H1 (cell line): ENCODE measurements at regions not wholly inside any gene's neighbourhood (a gene's known extent, or its start where the extent isn't known, plus 50 kb on each side); places are given as distances from the start of the nearest gene placed in this dataset.

Experiments
- CTCF ChIA-PET: fragments of 300-600 bp; sonication (Branson Sonifier 250); formaldehyde crosslinking; loops from one replicate; lab custom pipeline; 2021; ENCODE audit not compliant: partially characterized antibody; lab: Charles Lee
- POLR2A ChIA-PET: fragments of 300-600 bp; sonication (Branson Sonifier 250); formaldehyde crosslinking; loops from one replicate; lab custom pipeline; 2021; ENCODE audit warnings: inconsistent platforms; ENCODE audit not compliant: partially characterized antibody; lab: Charles Lee
- DNase-seq, 2 experiments: peaks; one replicate each; pipeline versions ENCODE4 v3.0.0 to v3.0.0-alpha.2; 2010 to 2022; ENCODE audit warnings: low spot score in 2 of 2, low read depth in 1 of 2, mixed read lengths in 1 of 2
- FAIRE-seq: peaks from 2 replicates; lab custom pipeline; 2011; peaks lifted over from hg19 to GRCh38; lab: Jason Lieb, UNC
- H2AFZ ChIP-seq: 2 replicates; pipeline ENCODE4 v1.8.1; 2012; ENCODE audit warnings: low read length, inconsistent platforms
- H2AK5ac ChIP-seq: 2 replicates; pipeline ENCODE4 v1.6.1; 2013; ENCODE audit warnings: low read depth, low read length
- H2BK120ac ChIP-seq: replicated peaks from 2 replicates; pipeline ENCODE3; 2013; ENCODE audit warnings: low read depth, low read length, inconsistent platforms
- H2BK12ac ChIP-seq: 2 replicates; pipeline ENCODE4 v1.6.1; 2013; ENCODE audit warnings: low read depth, low read length
- H2BK15ac ChIP-seq: 2 replicates; pipeline ENCODE4 v1.6.1; 2013; ENCODE audit warnings: low read length
- H2BK20ac ChIP-seq: 2 replicates; pipeline ENCODE4 v1.6.1; 2013; ENCODE audit warnings: low read length
- H2BK5ac ChIP-seq: 2 replicates; pipeline ENCODE4 v1.6.1; 2013; ENCODE audit warnings: low read depth, low read length
- H3K14ac ChIP-seq: 2 replicates; pipeline ENCODE4 v1.6.1; 2013; ENCODE audit warnings: inconsistent platforms; ENCODE audit not compliant: insufficient read length
- H3K18ac ChIP-seq: 2 replicates; pipeline ENCODE4 v1.6.1; 2013; ENCODE audit warnings: low read length; ENCODE audit errors: extremely low read depth
- H3K23ac ChIP-seq: 2 replicates; pipeline ENCODE4 v1.6.1; 2013; ENCODE audit warnings: inconsistent platforms; ENCODE audit not compliant: insufficient read length
- H3K23me2 ChIP-seq: 2 replicates; pipeline ENCODE4 v1.6.1; 2013; ENCODE audit warnings: low read depth, low read length
- H3K27ac ChIP-seq: 2 replicates; pipeline ENCODE4 v1.6.1; 2011; ENCODE audit warnings: low read depth, low read length, inconsistent platforms
- H3K27me3 ChIP-seq, 4 experiments: replicated peaks in 1 of 4; 1 replicate in 1 of 4; 2 replicates in 3 of 4; pipeline versions ENCODE4 v1.6.1 to v1.8.1; 2011 to 2013; ENCODE audit warnings: low read length in 3 of 4, mild to moderate bottlenecking in 3 of 4, inconsistent platforms in 2 of 4, mixed read lengths in 2 of 4, moderate library complexity in 1 of 4; ENCODE audit not compliant: control insufficient read depth in 3 of 4, insufficient read depth in 3 of 4; ENCODE audit errors: extremely low read depth in 1 of 4
- H3K36me3 ChIP-seq, 4 experiments: 2 replicates each; pipeline versions ENCODE4 v1.6.1 to v1.8.1; 2011 to 2013; ENCODE audit warnings: mild to moderate bottlenecking in 4 of 4, low read length in 3 of 4, moderate library complexity in 2 of 4, control low read depth in 1 of 4, inconsistent platforms in 1 of 4; ENCODE audit not compliant: insufficient read depth in 4 of 4, control insufficient read depth in 2 of 4
- H3K4ac ChIP-seq: replicated peaks from 2 replicates; pipeline ENCODE3; 2013; ENCODE audit warnings: low read length, low read depth, mixed read lengths, inconsistent platforms; ENCODE audit not compliant: insufficient read length
- H3K4me1 ChIP-seq, 4 experiments: replicated peaks in 1 of 4; 1 replicate in 1 of 4; 2 replicates in 3 of 4; pipeline versions ENCODE4 v1.6.1 to v1.8.1; 2011 to 2013; ENCODE audit warnings: low read length in 3 of 4, inconsistent platforms in 2 of 4, mixed read lengths in 1 of 4; ENCODE audit not compliant: insufficient read depth in 4 of 4, control insufficient read depth in 3 of 4
- H3K4me2 ChIP-seq, 2 experiments: 2 replicates each; pipeline versions ENCODE4 v1.6.1 to v1.8.1; 2011 to 2013; ENCODE audit warnings: low read depth in 2 of 2, low read length in 2 of 2, control low read depth in 1 of 2, inconsistent platforms in 1 of 2, mild to moderate bottlenecking in 1 of 2; ENCODE audit not compliant: insufficient read depth in 1 of 2
- H3K4me3 ChIP-seq, 4 experiments: fragments of 200-600, 300-600 bp in 1 of 4; sonication (generic), shearing (Covaris generic), sonication (Bioruptor Twin) in 1 of 4; 2 replicates each; pipeline versions ENCODE4 v1.5.1 to v1.8.1; 2011 to 2016; ENCODE audit warnings: low read length in 4 of 4, low read depth in 3 of 4, control low read depth in 2 of 4, inconsistent platforms in 2 of 4, mild to moderate bottlenecking in 2 of 4, mixed read lengths in 1 of 4, moderate library complexity in 1 of 4; ENCODE audit not compliant: insufficient read depth in 2 of 4; ENCODE audit errors: extremely low read depth in 1 of 4
- H3K56ac ChIP-seq: replicated peaks from 2 replicates; pipeline ENCODE3; 2013; ENCODE audit warnings: low read depth, mild to moderate bottlenecking, mixed read lengths, low read length, inconsistent platforms; ENCODE audit not compliant: insufficient read length
- H3K79me1 ChIP-seq: 2 replicates; pipeline ENCODE4 v1.6.1; 2013; ENCODE audit warnings: low read depth, low read length, control low read depth
- H3K79me2 ChIP-seq, 2 experiments: 2 replicates each; pipeline versions ENCODE4 v1.6.1 to v1.8.1; 2012 to 2013; ENCODE audit warnings: low read length in 2 of 2, mild to moderate bottlenecking in 2 of 2, inconsistent platforms in 1 of 2; ENCODE audit not compliant: insufficient read depth in 2 of 2, control insufficient read depth in 1 of 2
- H3K9ac ChIP-seq, 4 experiments: replicated peaks in 1 of 4; 1 replicate in 1 of 4; 2 replicates in 3 of 4; pipeline versions ENCODE4 v1.6.1 to v1.8.1; 2011 to 2013; ENCODE audit warnings: low read depth in 3 of 4, low read length in 3 of 4, control low read depth in 2 of 4, mild to moderate bottlenecking in 2 of 4, moderate library complexity in 2 of 4, inconsistent platforms in 1 of 4; ENCODE audit errors: extremely low read depth in 1 of 4
- H3K9me3 ChIP-seq, 2 experiments: 2 replicates each; pipeline versions ENCODE4 v1.6.1 to v1.8.1; 2012 to 2013; ENCODE audit warnings: mild to moderate bottlenecking in 2 of 2, moderate library complexity in 2 of 2, control low read depth in 1 of 2, inconsistent platforms in 1 of 2, low read depth in 1 of 2, low read length in 1 of 2, mixed read lengths in 1 of 2; ENCODE audit not compliant: insufficient read depth in 2 of 2
- H4K20me1 ChIP-seq, 2 experiments: replicated peaks in 1 of 2; 2 replicates each; pipeline versions ENCODE3 to v1.8.1; 2011 to 2013; ENCODE audit warnings: inconsistent platforms in 2 of 2, low read length in 2 of 2, mild to moderate bottlenecking in 1 of 2; ENCODE audit not compliant: insufficient read depth in 2 of 2, control insufficient read depth in 1 of 2
- H4K5ac ChIP-seq: 2 replicates; pipeline ENCODE4 v1.6.1; 2013; ENCODE audit warnings: low read length, low read depth, mixed read lengths, inconsistent platforms; ENCODE audit not compliant: insufficient read length
- H4K8ac ChIP-seq: 2 replicates; pipeline ENCODE4 v1.8.0; 2013; ENCODE audit warnings: mild to moderate bottlenecking, moderate library complexity, low read length, inconsistent platforms; ENCODE audit not compliant: insufficient read depth; ENCODE audit errors: extremely low read depth
- H4K91ac ChIP-seq: replicated peaks from 2 replicates; pipeline ENCODE3; 2013; ENCODE audit warnings: low read length, mixed read lengths, inconsistent platforms; ENCODE audit not compliant: insufficient read length
- BRCA1 ChIP-seq: IDR thresholded peaks from 2 replicates; pipeline ENCODE4 v1.6.1; 2012; ENCODE audit warnings: low read depth, low read length, improper control_type of control experiment
- CTBP2 ChIP-seq: IDR thresholded peaks from 2 replicates; pipeline ENCODE4 v1.7.0; 2011; ENCODE audit warnings: borderline replicate concordance, mild to moderate bottlenecking, moderate library complexity, mixed read lengths, low read length; ENCODE audit not compliant: insufficient read depth, insufficient read length
- SAP30 ChIP-seq: fragments of 300-600 bp; sonication (generic); IDR thresholded peaks from 2 replicates; pipeline ENCODE4 v1.7.1; 2012; ENCODE audit warnings: low read length, moderate library complexity, mild to moderate bottlenecking, inconsistent platforms; ENCODE audit not compliant: insufficient read depth, insufficient replicate concordance
- YY1 ChIP-seq: IDR thresholded peaks from 2 replicates; pipeline ENCODE4 v1.6.1; 2011; ENCODE audit warnings: low read depth, mild to moderate bottlenecking, low read length
- WGBS, 2 experiments: shearing (Covaris generic) in 1 of 2; methylation state at CpG; one replicate each; pipeline versions ENCODE4 v1.1.6 to v1.1.7; 2013 to 2015; ENCODE audit warnings: low lambda C conversion rate in 2 of 2, mixed read lengths in 2 of 2, inconsistent platforms in 1 of 2, low coverage in 1 of 2, missing lambda C conversion rate in 1 of 2; ENCODE audit not compliant: insufficient replicate concordance in 2 of 2, insufficient coverage in 1 of 2, insufficient read length in 1 of 2; ENCODE audit errors: extremely low coverage in 1 of 2, missing lambda C conversion rate in 1 of 2; 5-methylcytosine and 5-hydroxymethylcytosine counted together

DNA sequence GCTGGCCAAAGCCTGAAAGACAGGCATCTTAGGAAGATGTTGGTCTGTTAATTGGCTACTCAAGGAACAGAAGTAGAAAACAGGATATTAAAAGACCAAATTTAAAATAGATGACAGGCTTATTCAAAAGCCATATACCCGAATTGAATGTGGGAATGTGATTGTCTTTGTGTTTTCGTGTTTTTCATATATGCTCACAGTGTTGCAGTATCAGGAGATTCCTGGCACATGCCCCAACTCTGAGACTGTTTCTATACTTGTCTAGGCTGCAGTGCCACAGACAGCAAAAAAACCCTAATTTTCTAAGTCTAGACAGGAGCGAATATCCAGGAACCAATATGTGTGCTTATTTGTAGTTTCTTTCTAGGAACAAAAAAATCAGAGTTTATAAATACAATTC, 57.4 kb upstream of the KRR1 start:
- Histone ChIP-seq H3K27ac (no peak overlapping the region), H3K4ac (no peak overlapping the region), H2AFZ (no peak overlapping the region), H3K4me1 (no peaks in the 10 kb centered on the region), H3K23ac (no peak overlapping the region), H3K36me3 (peaks cover 0 to 4% (median 0%) of the 10 kb centered on the region in 4 experiments; a peak in 1 of 8 replicates), H4K20me1 (no peaks in the 10 kb centered on the region), H4K8ac (no peak overlapping the region), H3K79me1 (no peaks in the 10 kb centered on the region), H3K18ac (no peak overlapping the region), H4K91ac (no peak overlapping the region), H3K79me2 (no peaks in the 10 kb centered on the region), H2BK15ac (no peak overlapping the region), H3K9ac (no peak overlapping the region), H3K56ac (no peak overlapping the region), H4K5ac (no peak overlapping the region), H3K4me2 (no peak overlapping the region), H2BK20ac (no peak overlapping the region), H3K23me2 (0 out of 2 replicates have a peak, but pooled peaks cover 2% of the 10 kb centered on the region), H2BK120ac (no peak overlapping the region), H3K4me3 (no peak overlapping the region), H3K9me3 (peaks cover 19 to 21% of the 10 kb centered on the region in 2 experiments), H2AK5ac (no peak overlapping the region), H3K14ac (no peak overlapping the region), H2BK5ac (no peak overlapping the region), H2BK12ac (no peak overlapping the region), H3K27me3 (no peaks in the 10 kb centered on the region)
- no peak for DNase-seq
- ChIA-PET POLR2A (no interaction called here), CTCF (interaction anchor here (0.8 kb wide), 1 partner anchor 10 kb away, joined by 3 read pairs; no protein-coding TSS in a partner anchor)
- TF ChIP-seq YY1 (no peak), BRCA1 (no peak), SAP30 (no peak), CTBP2 (no peak)
- no peak for FAIRE-seq
- WGBS, 2 experiments: 62% methylated on average over 3 of the region's 3 CpGs; no CpG with 5 or more reads in 1 of the 2 experiments
